T-helper 2 cell treated with Interferon-gamma antibody and Interleukin-4, amounts not matched to agents 5 μg/mL and 100 μg/mL, for 36 hours (primary cell): ENCODE measurements at regions not wholly inside any gene's neighbourhood (a gene's known extent, or its start where the extent isn't known, plus 50 kb on each side); places are given as distances from the start of the nearest gene placed in this dataset.

ENCODE experiments used
- DNase-seq: peaks from one replicate; pipeline ENCODE4 v3.0.0; 2021; ENCODE audit warnings: low spot score
- H3K27ac Mint-ChIP-seq: one replicate; pipeline ENCODE4 v1.8.0; 2021; ENCODE audit warnings: mild to moderate bottlenecking, mixed read lengths
- H3K27me3 Mint-ChIP-seq: one replicate; pipeline ENCODE4 v1.8.0; 2021; ENCODE audit warnings: low read depth, mixed read lengths
- H3K36me3 Mint-ChIP-seq: one replicate; pipeline ENCODE4 v1.8.0; 2021; ENCODE audit warnings: low read depth, mixed read lengths
- H3K4me1 Mint-ChIP-seq: one replicate; pipeline ENCODE4 v1.8.0; 2021; ENCODE audit warnings: low read depth, mixed read lengths
- H3K4me3 Mint-ChIP-seq: one replicate; pipeline ENCODE4 v1.8.0; 2022; ENCODE audit warnings: mild to moderate bottlenecking, moderate library complexity, mixed read lengths
- H3K9me3 Mint-ChIP-seq: one replicate; pipeline ENCODE4 v1.8.0; 2021; ENCODE audit warnings: mixed read lengths

- no peaks in the 10 kb centered on the region for H3K36me3 Mint-ChIP-seq
- H3K4me3 Mint-ChIP-seq: no peak overlapping the region
- H3K4me1 Mint-ChIP-seq: no peaks in the 10 kb centered on the region
- H3K27ac Mint-ChIP-seq: no peak overlapping the region
- DNase-seq: no peak
- H3K27me3 Mint-ChIP-seq: no peaks in the 10 kb centered on the region
- peaks cover 17% of the 10 kb centered on the region for H3K9me3 Mint-ChIP-seq
These were observed 771.3 kb upstream of the ARGLU1 start for GRCh38 chr13:107339209-107339608.

- no peak for DNase-seq
- H3K36me3 Mint-ChIP-seq: no peaks in the 10 kb centered on the region
- no peak overlapping the region for H3K4me3 Mint-ChIP-seq
- peaks cover 4% of the 10 kb centered on the region for H3K9me3 Mint-ChIP-seq
- no peak overlapping the region for H3K27ac Mint-ChIP-seq
- no peaks in the 10 kb centered on the region for H3K27me3 Mint-ChIP-seq
- no peaks in the 10 kb centered on the region for H3K4me1 Mint-ChIP-seq
These were observed 764.3 kb upstream of the ARGLU1 start for GRCh38 chr13:107332188-107332587.

- H3K27me3 Mint-ChIP-seq: no peaks in the 10 kb centered on the region
- DNase-seq: no peak
- H3K4me3 Mint-ChIP-seq: no peak overlapping the region
- H3K4me1 Mint-ChIP-seq: no peaks in the 10 kb centered on the region
- peaks cover 4% of the 10 kb centered on the region for H3K9me3 Mint-ChIP-seq
- no peaks in the 10 kb centered on the region for H3K36me3 Mint-ChIP-seq
- no peak overlapping the region for H3K27ac Mint-ChIP-seq
These were observed 763.4 kb upstream of the ARGLU1 start for GRCh38 chr13:107331359-107331758.

GRCh38 chr13:107330484-107330883, 762.5 kb upstream of the ARGLU1 start:
- no peaks in the 10 kb centered on the region for H3K27me3 Mint-ChIP-seq
- no peaks in the 10 kb centered on the region for H3K36me3 Mint-ChIP-seq
- H3K4me3 Mint-ChIP-seq: no peak overlapping the region
- no peaks in the 10 kb centered on the region for H3K4me1 Mint-ChIP-seq
- peaks cover 4% of the 10 kb centered on the region for H3K9me3 Mint-ChIP-seq
- no peak overlapping the region for H3K27ac Mint-ChIP-seq
- no peak for DNase-seq

- Mint-ChIP-seq H3K4me1 (no peaks in the 10 kb centered on the region), H3K27me3 (no peaks in the 10 kb centered on the region), H3K27ac (no peak overlapping the region), H3K4me3 (no peak overlapping the region), H3K36me3 (no peaks in the 10 kb centered on the region), H3K9me3 (peaks cover 4% of the 10 kb centered on the region)
- no peak for DNase-seq
These were observed 762.1 kb upstream of the ARGLU1 start for GRCh38 chr13:107329991-107330390.

GRCh38 chr13:107324416-107325204, 756.7 kb upstream of the ARGLU1 start:
- Mint-ChIP-seq H3K36me3 (no peaks in the 10 kb centered on the region), H3K9me3 (peaks cover 13% of the 10 kb centered on the region), H3K27me3 (no peaks in the 10 kb centered on the region), H3K4me3 (no peak overlapping the region), H3K4me1 (no peaks in the 10 kb centered on the region), H3K27ac (no peak overlapping the region)
- no peak for DNase-seq

GRCh38 chr13:107322228-107322627, 754.3 kb upstream of the ARGLU1 start:
- Mint-ChIP-seq H3K9me3 (peaks cover 17% of the 10 kb centered on the region), H3K4me1 (no peaks in the 10 kb centered on the region), H3K27me3 (no peaks in the 10 kb centered on the region), H3K4me3 (no peak overlapping the region), H3K36me3 (no peaks in the 10 kb centered on the region), H3K27ac (no peak overlapping the region)
- no peak for DNase-seq

- DNase-seq: no peak
- Mint-ChIP-seq H3K4me1 (no peaks in the 10 kb centered on the region), H3K27me3 (no peaks in the 10 kb centered on the region), H3K4me3 (no peak overlapping the region), H3K9me3 (peaks cover 20% of the 10 kb centered on the region), H3K36me3 (no peaks in the 10 kb centered on the region), H3K27ac (no peak overlapping the region)
These were observed 737.2 kb upstream of the ARGLU1 start for GRCh38 chr13:107305178-107305577.

- Mint-ChIP-seq H3K4me1 (no peaks in the 10 kb centered on the region), H3K36me3 (no peaks in the 10 kb centered on the region), H3K27me3 (no peaks in the 10 kb centered on the region), H3K27ac (no peak overlapping the region), H3K4me3 (no peak overlapping the region), H3K9me3 (peaks cover 11% of the 10 kb centered on the region)
- no peak for DNase-seq
These were observed 733.9 kb upstream of the ARGLU1 start for GRCh38 chr13:107301724-107302374.

GRCh38 chr13:107299717-107300116, 731.8 kb upstream of the ARGLU1 start:
- no peak for DNase-seq

GRCh38 chr13:107296804-107297203, 728.9 kb upstream of the ARGLU1 start:
- H3K27ac Mint-ChIP-seq: no peak overlapping the region
- DNase-seq: no peak
- H3K27me3 Mint-ChIP-seq: no peaks in the 10 kb centered on the region
- H3K36me3 Mint-ChIP-seq: no peaks in the 10 kb centered on the region
- H3K4me3 Mint-ChIP-seq: no peak overlapping the region
- H3K4me1 Mint-ChIP-seq: no peaks in the 10 kb centered on the region
- H3K9me3 Mint-ChIP-seq: peaks cover 12% of the 10 kb centered on the region

More at GRCh38 chr13:107299717-107300116, 731.8 kb upstream of the ARGLU1 start:
- Mint-ChIP-seq H3K27ac (no peak overlapping the region), H3K27me3 (no peaks in the 10 kb centered on the region), H3K36me3 (no peaks in the 10 kb centered on the region), H3K4me3 (no peak overlapping the region), H3K9me3 (peaks cover 11% of the 10 kb centered on the region), H3K4me1 (no peaks in the 10 kb centered on the region)

- no peak for DNase-seq
- Mint-ChIP-seq H3K4me3 (no peak overlapping the region), H3K27me3 (no peaks in the 10 kb centered on the region), H3K4me1 (no peaks in the 10 kb centered on the region), H3K9me3 (peaks cover 12% of the 10 kb centered on the region), H3K27ac (no peak overlapping the region), H3K36me3 (no peaks in the 10 kb centered on the region)
These were observed 727.6 kb upstream of the ARGLU1 start for GRCh38 chr13:107295416-107296140.

- no peak overlapping the region for H3K4me3 Mint-ChIP-seq
- no peaks in the 10 kb centered on the region for H3K27me3 Mint-ChIP-seq
- H3K36me3 Mint-ChIP-seq: no peaks in the 10 kb centered on the region
- H3K27ac Mint-ChIP-seq: no peak overlapping the region
- no peak for DNase-seq
- H3K9me3 Mint-ChIP-seq: peaks cover 12% of the 10 kb centered on the region
- no peaks in the 10 kb centered on the region for H3K4me1 Mint-ChIP-seq
These were observed 726.0 kb upstream of the ARGLU1 start for GRCh38 chr13:107293924-107294323.

- DNase-seq: no peak
- H3K9me3 Mint-ChIP-seq: peaks cover 12% of the 10 kb centered on the region
- no peak overlapping the region for H3K27ac Mint-ChIP-seq
- H3K27me3 Mint-ChIP-seq: no peaks in the 10 kb centered on the region
- H3K4me1 Mint-ChIP-seq: no peaks in the 10 kb centered on the region
- no peaks in the 10 kb centered on the region for H3K36me3 Mint-ChIP-seq
- no peak overlapping the region for H3K4me3 Mint-ChIP-seq
These were observed 723.9 kb upstream of the ARGLU1 start for GRCh38 chr13:107291875-107292274.
